ENCODE measurements at regions not wholly inside any gene's neighbourhood (a gene's known extent, or its start where the extent isn't known, plus 50 kb on each side); places are given as distances from the start of the nearest gene placed in this dataset.
"Not testable (repeated sequence)": the region's sequence is repeated elsewhere in the genome, so short reads cannot be mapped to it uniquely, and the experiment has no call there.

- not testable (repeated sequence) for DNase-seq (ENCODE audit: low read depth)
These were observed 307.5 kb downstream of the GOLGA6L6 start for GRCh38 chr15:20234006-20234540.

GRCh38 chr15:20232457-20232856, 309.1 kb downstream of the GOLGA6L6 start:
- not testable (repeated sequence) for DNase-seq (ENCODE audit: low read depth)

- DNase-seq (ENCODE audit: low read depth) = not testable (repeated sequence)
These were observed 310.9 kb downstream of the GOLGA6L6 start for GRCh38 chr15:20230656-20231055.

GRCh38 chr15:20228791-20229190, 312.8 kb downstream of the GOLGA6L6 start:
- DNase-seq (ENCODE audit: low read depth) = not testable (repeated sequence)

GRCh38 chr15:20227119-20227853, 314.3 kb downstream of the GOLGA6L6 start:
- not testable (repeated sequence) for DNase-seq (ENCODE audit: low read depth)

- not testable (repeated sequence) for DNase-seq (ENCODE audit: low read depth)
These were observed 315.1 kb downstream of the GOLGA6L6 start for GRCh38 chr15:20226531-20226930.

GRCh38 chr15:20221063-20221462, 320.5 kb downstream of the GOLGA6L6 start:
- DNase-seq (ENCODE audit: low read depth) = not testable (repeated sequence)

- DNase-seq (ENCODE audit: low read depth) = not testable (repeated sequence)
These were observed 322.4 kb downstream of the GOLGA6L6 start for GRCh38 chr15:20219171-20219570.

GRCh38 chr15:20215700-20216099, 325.9 kb downstream of the GOLGA6L6 start:
- not testable (repeated sequence) for DNase-seq (ENCODE audit: low read depth)

- not testable (repeated sequence) for DNase-seq (ENCODE audit: low read depth)
These were observed 327.5 kb downstream of the GOLGA6L6 start for GRCh38 chr15:20214101-20214500.

- not testable (repeated sequence) for DNase-seq (ENCODE audit: low read depth)
These were observed 330.1 kb downstream of the GOLGA6L6 start for GRCh38 chr15:20211508-20211907.

- DNase-seq (ENCODE audit: low read depth) = not testable (repeated sequence)
These were observed 331.6 kb downstream of the GOLGA6L6 start for GRCh38 chr15:20209973-20210372.

GRCh38 chr15:20207607-20208006, 334.0 kb downstream of the GOLGA6L6 start:
- not testable (repeated sequence) for DNase-seq (ENCODE audit: low read depth)

- not testable (repeated sequence) for DNase-seq (ENCODE audit: low read depth)
These were observed 334.4 kb downstream of the GOLGA6L6 start for GRCh38 chr15:20207198-20207597.

- not testable (repeated sequence) for DNase-seq (ENCODE audit: low read depth)
These were observed 337.3 kb downstream of the GOLGA6L6 start for GRCh38 chr15:20204177-20204866.

GRCh38 chr15:20203649-20204150, 337.9 kb downstream of the GOLGA6L6 start:
- not testable (repeated sequence) for DNase-seq (ENCODE audit: low read depth)

GRCh38 chr15:20194591-20195198, 346.9 kb downstream of the GOLGA6L6 start:
- not testable (repeated sequence) for DNase-seq (ENCODE audit: low read depth)

- peak; percentile 10 for DNase-seq (ENCODE audit: low read depth)
These were observed 348.3 kb downstream of the GOLGA6L6 start for GRCh38 chr15:20192982-20193929.

- DNase-seq (ENCODE audit: low read depth) = not testable (repeated sequence)
These were observed 350.0 kb downstream of the GOLGA6L6 start for GRCh38 chr15:20191508-20192125.

- DNase-seq (ENCODE audit: low read depth) = not testable (repeated sequence)
These were observed 353.0 kb downstream of the GOLGA6L6 start for GRCh38 chr15:20188611-20189010.

Measured in T-helper 22 cell (primary cell).